T47D (cell line): ENCODE measurements at regions not wholly inside any gene's neighbourhood (a gene's known extent, or its start where the extent isn't known, plus 50 kb on each side); places are given as distances from the start of the nearest gene placed in this dataset.
A peak's percentile ranks its signal among the peaks of the same experiment; 100 is the strongest.
"Not testable (repeated sequence)": the region's sequence is repeated elsewhere in the genome, so short reads cannot be mapped to it uniquely, and the experiment has no call there.

Experiments used
- DNase-seq, 2 experiments: peaks; one replicate each; pipeline versions ENCODE4 v3.0.0 to v3.0.0-alpha.2; 2011 to 2012; ENCODE audit warnings: low read depth in 1 of 2, low spot score in 1 of 2
- JUND ChIP-seq: IDR thresholded peaks from 2 replicates; pipeline ENCODE4 v1.6.1; 2012; ENCODE audit warnings: low read depth
- in situ Hi-C: cut with HindIII; loops from 2 replicates; pipeline ENCODE4 v1.10.0; 2016; ENCODE audit warnings: low sequenced_read_pairs, low pct_unique_long_range_greater_than_20kb

GRCh38 chr10:81479316-81479715 is 395.7 kb upstream of the NRG3 start:
- in situ Hi-C loops = no loop called here
- DNase-seq = peak in 1 of 2 experiments; percentile 33
- no peak for TF ChIP-seq JUND

GRCh38 chr10:81496626-81497025 is 378.4 kb upstream of the NRG3 start:
- in situ Hi-C loops = no loop called here
- no peak for TF ChIP-seq JUND
- DNase-seq = no peak

DNA sequence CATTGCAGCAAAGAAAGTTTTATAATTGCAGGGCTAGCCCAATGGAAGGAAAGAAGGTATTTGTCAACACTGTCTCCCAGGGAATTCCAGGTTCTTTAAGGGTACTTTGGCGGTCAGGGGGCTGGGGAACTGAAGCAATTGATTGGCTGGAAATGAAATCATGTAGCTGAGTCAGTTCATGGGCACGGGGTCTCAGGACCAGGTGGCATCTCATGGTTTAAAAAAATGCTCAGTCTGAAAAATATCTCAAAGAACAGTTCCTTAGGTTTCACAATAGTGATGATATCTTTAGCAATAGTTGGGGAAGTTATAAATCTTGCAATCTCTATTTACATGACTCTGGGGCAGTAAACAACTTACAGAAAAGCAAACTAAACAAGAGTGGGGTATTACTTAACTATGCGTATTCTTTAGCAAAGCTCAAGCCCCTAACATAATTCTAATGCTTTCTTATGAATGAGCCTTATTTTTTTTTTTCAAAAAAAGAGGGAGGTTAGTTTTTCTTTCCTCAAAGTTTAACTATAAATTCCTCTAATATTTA is 376.9 kb upstream of the NRG3 start:
- in situ Hi-C loops = no loop called here
- TF ChIP-seq JUND = no peak
- no peak for DNase-seq

GRCh38 chr10:81502677-81503359 is 372.2 kb upstream of the NRG3 start:
- TF ChIP-seq JUND = no peak
- in situ Hi-C loops = no loop called here
- no peak for DNase-seq

GRCh38 chr10:81505777-81506176 is 369.2 kb upstream of the NRG3 start:
- DNase-seq, in situ Hi-C loops: not testable (repeated sequence)

DNA sequence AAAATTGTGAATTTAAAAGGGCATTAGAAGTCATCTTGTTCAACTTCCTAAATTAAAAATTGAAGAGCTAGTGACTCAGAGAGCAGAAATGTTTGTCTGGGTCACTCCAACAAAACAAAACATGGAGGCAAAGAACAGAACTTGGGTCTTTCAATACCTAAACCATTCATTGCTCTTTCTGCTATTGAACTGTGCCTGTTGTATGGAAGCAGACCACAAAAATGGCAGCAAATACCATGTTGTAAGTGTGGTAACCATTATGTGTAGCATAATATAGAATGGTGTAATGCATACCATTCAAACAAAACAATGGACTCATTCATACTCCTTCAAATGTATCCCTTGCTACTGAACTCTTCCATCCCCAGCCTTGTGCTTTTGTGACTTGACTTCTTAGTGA is 360.2 kb upstream of the NRG3 start:
- in situ Hi-C loops = no loop called here
- no peak for DNase-seq
- TF ChIP-seq JUND = no peak

- TF ChIP-seq JUND = no peak
- in situ Hi-C loops = no loop called here
Measured at GRCh38 chr10:81520688-81521087, 354.3 kb upstream of the NRG3 start.

DNA sequence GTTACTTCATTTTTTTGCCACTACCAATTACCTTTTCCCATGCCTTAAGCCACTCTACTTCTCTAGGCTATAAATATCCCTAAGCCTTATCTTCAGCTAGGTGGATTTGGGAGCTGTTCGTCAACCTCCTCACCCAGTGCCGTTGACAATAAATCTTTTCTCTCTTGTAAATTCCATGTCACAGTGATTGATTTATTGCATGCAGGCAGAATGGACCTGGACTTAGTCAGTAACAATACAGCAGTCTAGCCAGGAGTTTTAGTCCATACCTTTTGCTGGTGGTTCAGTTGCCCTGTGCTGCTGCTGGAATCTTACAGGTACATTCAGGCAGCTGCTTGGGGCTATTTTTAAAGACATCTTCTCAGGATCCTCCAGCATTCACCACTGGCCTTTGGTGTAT is 350.5 kb upstream of the NRG3 start:
- in situ Hi-C loops = no loop called here
- no peak for TF ChIP-seq JUND
- DNase-seq = no peak

More at GRCh38 chr10:81520688-81521087, 354.3 kb upstream of the NRG3 start:
- DNase-seq = no peak

- in situ Hi-C loops = no loop called here
- no peak for DNase-seq
- no peak for TF ChIP-seq JUND
Measured at GRCh38 chr10:81532403-81532802, 342.6 kb upstream of the NRG3 start.

GRCh38 chr10:81534991-81535390 is 340.0 kb upstream of the NRG3 start:
- TF ChIP-seq JUND = no peak
- in situ Hi-C loops = no loop called here
- DNase-seq = peak in 1 of 2 experiments; percentile 22

DNA sequence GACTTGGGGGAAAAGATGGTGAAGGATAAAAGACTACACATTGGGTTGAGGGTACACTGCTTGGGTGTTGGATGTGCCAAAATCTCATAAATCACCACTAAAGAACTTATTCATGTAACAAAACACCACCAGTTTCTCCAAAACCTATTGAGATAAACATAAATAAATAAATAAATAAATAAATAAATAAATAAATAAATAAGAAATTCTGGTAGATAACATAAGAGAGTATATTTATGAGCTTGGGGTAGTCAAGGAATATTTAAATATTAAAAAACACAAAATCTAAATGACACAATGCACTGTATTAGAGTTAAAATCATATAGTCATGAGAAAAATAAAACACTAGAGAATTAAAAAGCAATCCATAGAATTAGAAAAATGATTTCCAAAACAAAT is 333.5 kb upstream of the NRG3 start:
- TF ChIP-seq JUND = no peak
- in situ Hi-C loops = no loop called here
- no peak for DNase-seq

DNA sequence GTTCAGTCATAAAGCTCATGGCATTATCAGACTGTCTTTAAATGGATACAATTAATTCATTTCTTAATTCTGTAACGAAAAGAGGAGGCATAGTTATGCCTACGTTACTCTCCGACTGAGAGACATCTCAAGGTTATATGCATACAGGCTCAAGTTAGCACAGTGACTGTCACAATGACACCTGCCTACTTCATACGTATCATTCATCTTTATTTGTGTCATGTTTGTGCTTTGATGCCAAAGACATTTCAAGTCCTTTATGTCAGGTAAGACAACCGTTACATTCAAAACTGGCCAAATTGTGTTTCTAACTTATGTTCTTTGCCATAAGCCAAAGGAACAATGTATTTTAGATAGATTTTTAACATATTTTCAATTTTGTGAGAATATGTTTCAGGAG is 328.8 kb upstream of the NRG3 start:
- DNase-seq = no peak
- TF ChIP-seq JUND = no peak
- in situ Hi-C loops = no loop called here

GRCh38 chr10:81548160-81548559 is 326.8 kb upstream of the NRG3 start:
- DNase-seq = no peak
- in situ Hi-C loops = no loop called here
- TF ChIP-seq JUND = no peak

DNA sequence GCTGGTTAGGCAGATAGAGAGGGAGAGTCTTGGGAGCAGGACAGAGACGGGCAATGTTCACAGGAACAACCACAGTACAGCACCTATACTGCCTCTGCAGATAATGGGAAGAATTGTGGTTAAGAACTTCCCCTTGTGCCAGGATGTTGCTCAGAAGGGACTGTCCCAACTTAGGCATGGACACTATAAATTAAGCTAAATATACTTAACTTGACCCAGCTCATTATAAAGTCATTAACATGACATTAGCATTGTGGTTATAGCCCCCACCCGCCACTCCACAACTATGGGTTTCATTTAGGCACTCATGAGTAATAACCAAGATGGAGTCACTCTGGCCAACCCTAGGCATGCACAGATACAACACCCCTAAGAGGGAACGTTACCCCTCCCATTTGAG is 310.9 kb upstream of the NRG3 start:
- no peak for DNase-seq
- in situ Hi-C loops = no loop called here
- TF ChIP-seq JUND = no peak

- TF ChIP-seq JUND = no peak
- no peak for DNase-seq
- in situ Hi-C loops = no loop called here
Measured at GRCh38 chr10:81569488-81569887, 305.5 kb upstream of the NRG3 start.
